GM12878 (cell line): ENCODE measurements at regions not wholly inside any gene's neighbourhood (a gene's known extent, or its start where the extent isn't known, plus 50 kb on each side); places are given as distances from the start of the nearest gene placed in this dataset.

ENCODE experiments used
- ASH2L ChIP-seq: fragments of 300-600, 200-600 bp; sonication (generic); IDR thresholded peaks from 2 replicates; pipeline ENCODE4 v1.6.1; 2017; ENCODE audit warnings: low read depth, mild to moderate bottlenecking, borderline replicate concordance
- BHLHE40 ChIP-seq, 2 experiments: fragments of 450-650 bp in 1 of 2; IDR thresholded peaks; 2 replicates each; pipeline ENCODE4 v1.6.1; 2011 to 2017; ENCODE audit warnings: low read depth in 2 of 2, borderline replicate concordance in 1 of 2, improper control_type of control experiment in 1 of 2, low read length in 1 of 2, mild to moderate bottlenecking in 1 of 2
- CREB1 ChIP-seq: IDR thresholded peaks from 2 replicates; pipeline ENCODE4 v1.6.1; 2012; ENCODE audit warnings: low read depth, mild to moderate bottlenecking, inconsistent platforms
- HDAC2 ChIP-seq: fragments of 200-600 bp; sonication (generic); IDR thresholded peaks from 2 replicates; pipeline ENCODE4 v1.6.1; 2017
- RB1 ChIP-seq: fragments of 450-650 bp; formaldehyde crosslinking; IDR thresholded peaks from 2 replicates; pipeline ENCODE4 v1.6.1; 2017; ENCODE audit warnings: mild to moderate bottlenecking, borderline replicate concordance
- SP1 ChIP-seq: IDR thresholded peaks from one replicate; pipeline ENCODE4 v1.6.1; 2011; ENCODE audit warnings: low read depth, low read length
- TF ChIP-seq, protein P1 (sequence below): IDR thresholded peaks from 2 replicates; pipeline ENCODE4 v1.6.1; 2011; ENCODE audit warnings: borderline replicate concordance, low read depth, mild to moderate bottlenecking, moderate library complexity, mixed read lengths, low read length; ENCODE audit not compliant: insufficient read depth; ENCODE audit errors: extremely low read length

DNA sequence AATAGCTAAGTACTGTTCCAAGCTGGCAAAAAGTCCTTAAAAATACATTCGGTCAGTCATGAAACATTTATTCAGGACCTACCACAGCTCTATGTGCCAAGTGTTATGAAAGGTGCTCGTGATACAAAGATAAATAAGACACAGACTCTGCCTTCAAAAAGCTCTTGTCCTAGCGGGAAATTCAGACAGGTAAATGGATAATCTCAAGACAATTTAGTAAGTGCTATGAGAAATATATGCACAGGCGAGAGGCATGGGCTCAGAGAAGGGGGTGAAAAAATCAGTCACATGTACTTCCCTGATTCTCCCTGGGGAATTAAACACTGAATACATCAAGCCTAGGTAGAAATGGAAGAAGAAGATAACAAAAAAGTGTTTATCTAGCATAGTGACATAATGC, 49.8 kb upstream of the HEY2 start (continued):
- TF ChIP-seq, protein P1, sequence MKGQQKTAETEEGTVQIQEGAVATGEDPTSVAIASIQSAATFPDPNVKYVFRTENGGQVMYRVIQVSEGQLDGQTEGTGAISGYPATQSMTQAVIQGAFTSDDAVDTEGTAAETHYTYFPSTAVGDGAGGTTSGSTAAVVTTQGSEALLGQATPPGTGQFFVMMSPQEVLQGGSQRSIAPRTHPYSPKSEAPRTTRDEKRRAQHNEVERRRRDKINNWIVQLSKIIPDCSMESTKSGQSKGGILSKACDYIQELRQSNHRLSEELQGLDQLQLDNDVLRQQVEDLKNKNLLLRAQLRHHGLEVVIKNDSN = no peak
- TF ChIP-seq CREB1 (no peak), RB1 (no peak), ASH2L (no peak), HDAC2 (no peak), BHLHE40 (IDR thresholded peaks at IDR 0.05; ENCODE audit: borderline replicate concordance in 1 of 2, low read depth in 2 of 2, low read length in 1 of 2) (no peak), SP1 (no peak)
